ENCODE measurements at regions not wholly inside any gene's neighbourhood (a gene's known extent, or its start where the extent isn't known, plus 50 kb on each side); places are given as distances from the start of the nearest gene placed in this dataset.

- POLR2A ChIA-PET, result no interaction called here
- H3K27me3 ChIP-seq (ENCODE audit: insufficient read depth), result peaks cover 24% of the 10 kb centered on the region
- no peak for TF ChIP-seq MEF2A (IDR thresholded peaks at IDR 0.05; ENCODE audit: borderline replicate concordance, low read depth)
- no peak for TF ChIP-seq FOSL2 (IDR thresholded peaks at IDR 0.05; ENCODE audit: borderline replicate concordance, low read depth)
- no peak for TF ChIP-seq FOXM1 (IDR thresholded peaks at IDR 0.05; ENCODE audit: low read depth)
- no peak for TF ChIP-seq MAX (IDR thresholded peaks at IDR 0.05; ENCODE audit: low read depth)
- TF ChIP-seq EZH2phosphoT487 (IDR thresholded peaks at IDR 0.05; ENCODE audit: borderline replicate concordance, low read depth), result no peak
- CTCF ChIA-PET, result interaction anchor here (0.8 to 1.6 kb wide), 2 partner anchors 46 to 215 kb away, joined by 3 to 5 read pairs; no protein-coding TSS in a partner anchor
- no peaks in the 10 kb centered on the region for H3K79me2 ChIP-seq (ENCODE audit: insufficient read depth)
- no peak overlapping the region for H3K4me2 ChIP-seq
- H3K4me3 ChIP-seq (ENCODE audit: low read depth in 2 of 2, low read length in 1 of 2), result no peak overlapping the region
- no peaks in the 10 kb centered on the region for H3K36me3 ChIP-seq (replicated peaks in 1 of 2; ENCODE audit: control insufficient read depth in 1 of 2, insufficient read depth in 2 of 2, low read length in 1 of 2)
- H3K9me3 ChIP-seq, result no peaks in the 10 kb centered on the region
- peaks cover 0 to 11% of the 10 kb centered on the region in 2 experiments; a peak in 1 of 4 replicates for H3K4me1 ChIP-seq (ENCODE audit: control insufficient read depth in 1 of 2, insufficient read depth in 2 of 2, low read depth in 1 of 2, low read length in 1 of 2)
- no peak overlapping the region for H2AFZ ChIP-seq (ENCODE audit: low read depth)
- no peaks in the 10 kb centered on the region for H3K9me2 ChIP-seq
- no peak for DNase-seq
- no peak overlapping the region for H3K9ac ChIP-seq
- no peaks in the 10 kb centered on the region for H3F3A ChIP-seq (replicated peaks; ENCODE audit: insufficient read depth)
- WGBS (ENCODE audit: low lambda C conversion rate), result 95% methylated on average over 10 of the region's 10 CpGs
- H3K27ac ChIP-seq (ENCODE audit: low read depth in 2 of 2, low read length in 1 of 2), result no peak overlapping the region
- H4K20me1 ChIP-seq (ENCODE audit: insufficient read depth), result no peaks in the 10 kb centered on the region
Measured at GRCh38 chr7:140229101-140229525, 52.3 kb upstream of the KDM7A start.

Small RNA genes lying in the stretch of these regions (small RNA-seq; reads per million reads assigned to genes)
- gene RNU1-58P, result 0 reads per million in 7 experiments

Data from SK-N-SH (cell line).